Stimulated activated effector memory CD8-positive, alpha-beta T cell treated with anti-CD3 and anti-CD28 coated beads, Interleukin-12 subunit alpha, Interleukin-12 subunit beta, amount 100 ng/mL, for 72 hours (primary cell): ENCODE measurements at regions not wholly inside any gene's neighbourhood (a gene's known extent, or its start where the extent isn't known, plus 50 kb on each side); places are given as distances from the start of the nearest gene placed in this dataset.

Experiments used
- ATAC-seq: fragments of 150-1000 bp; cut with Tn5 transposase; 2 replicates; pipeline ENCODE4 v1.10.0; 2021
- DNase-seq, 2 donors: peaks; one replicate each; pipeline ENCODE4 v3.0.0; 2021 to 2022; ENCODE audit warnings: low spot score in 2 of 2
- H3K27ac Mint-ChIP-seq: one replicate; pipeline ENCODE4 v1.8.0; 2022; ENCODE audit warnings: mild to moderate bottlenecking, mixed read lengths
- H3K36me3 Mint-ChIP-seq: one replicate; pipeline ENCODE4 v1.8.0; 2022; ENCODE audit warnings: mild to moderate bottlenecking, mixed read lengths
- H3K4me1 Mint-ChIP-seq: one replicate; pipeline ENCODE4 v1.8.0; 2022; ENCODE audit warnings: mixed read lengths
- H3K4me3 Mint-ChIP-seq: one replicate; pipeline ENCODE4 v1.8.0; 2022; ENCODE audit warnings: mild to moderate bottlenecking, mixed read lengths
- H3K9me3 Mint-ChIP-seq: one replicate; pipeline ENCODE4 v1.8.0; 2022; ENCODE audit warnings: mixed read lengths

DNA sequence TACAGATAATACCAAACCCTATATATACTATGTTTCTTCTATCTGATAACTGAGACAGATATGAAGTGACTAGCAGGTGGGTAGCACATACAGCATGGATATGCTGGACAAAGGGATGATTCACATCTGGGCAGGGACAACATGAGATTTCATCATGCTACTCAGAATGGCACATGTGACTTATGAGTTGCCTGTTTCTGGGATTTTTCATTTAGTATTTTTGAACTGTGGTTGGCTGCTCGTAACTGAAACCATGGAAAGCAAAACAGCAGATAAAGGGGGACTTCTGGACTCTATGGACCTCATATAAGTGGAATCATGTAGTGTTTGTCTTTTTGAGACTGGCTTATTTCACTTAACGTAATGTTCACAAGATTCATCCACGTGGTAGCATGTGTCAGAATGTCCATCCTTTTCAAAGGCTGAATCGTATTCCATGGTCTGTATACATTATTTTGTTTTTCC is 883.0 kb downstream of the TBC1D22A start:
- Mint-ChIP-seq H3K4me1 (no peaks in the 10 kb centered on the region), H3K27ac (no peak overlapping the region), H3K4me3 (no peak overlapping the region), H3K36me3 (no peaks in the 10 kb centered on the region), H3K9me3 (peaks cover 3% of the 10 kb centered on the region)
- no peak for DNase-seq
- ATAC-seq, result no peak

DNA sequence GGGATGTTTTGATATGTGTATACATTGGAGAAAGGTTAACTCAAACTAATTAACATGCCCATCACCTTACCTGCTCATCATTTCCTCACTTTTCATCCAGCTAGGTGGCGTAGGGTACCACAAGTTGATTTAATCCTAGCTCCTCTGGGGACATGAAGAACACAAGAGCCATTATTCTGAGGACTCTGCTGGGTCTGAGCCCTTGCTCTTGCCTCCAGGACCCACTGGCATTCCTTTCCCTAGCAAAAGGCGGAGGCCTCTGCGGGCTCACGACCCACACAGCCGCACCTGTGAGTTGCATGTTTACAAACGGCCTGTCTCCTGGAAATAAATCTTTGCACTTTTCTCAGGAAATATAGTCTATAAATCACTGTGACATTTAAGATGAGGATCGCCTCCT is 871.9 kb downstream of the TBC1D22A start:
- no peak for ATAC-seq
- Mint-ChIP-seq H3K36me3 (no peaks in the 10 kb centered on the region), H3K9me3 (peaks cover 12% of the 10 kb centered on the region), H3K4me3 (no peak overlapping the region), H3K27ac (no peak overlapping the region), H3K4me1 (no peaks in the 10 kb centered on the region)
- DNase-seq, result no peak

DNA sequence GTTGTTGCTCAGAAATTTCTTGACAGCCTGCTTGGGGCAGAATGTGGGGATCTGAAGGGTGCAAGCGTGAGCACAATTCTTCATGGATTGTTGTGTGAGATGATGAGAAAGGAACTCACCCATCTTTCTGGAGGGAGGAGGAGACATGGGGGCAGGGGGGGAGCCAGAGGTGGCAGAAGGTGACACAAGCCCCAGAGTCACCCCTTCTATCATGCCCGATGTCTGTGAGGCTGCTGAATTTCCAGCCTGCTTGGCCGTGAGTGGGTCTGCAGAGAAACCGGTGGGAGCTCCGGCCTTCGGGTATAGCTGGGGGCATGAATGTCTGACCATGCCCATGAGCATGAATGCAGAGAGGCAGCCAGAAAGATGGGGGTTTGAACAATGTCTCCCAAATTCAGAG is 870.7 kb downstream of the TBC1D22A start:
- ATAC-seq (no peak), DNase-seq (peak in 1 of 2 donors; percentile 4)
- Mint-ChIP-seq H3K36me3 (no peaks in the 10 kb centered on the region), H3K27ac (no peak overlapping the region), H3K9me3 (peaks cover 7% of the 10 kb centered on the region), H3K4me3 (no peak overlapping the region), H3K4me1 (no peaks in the 10 kb centered on the region)

DNA sequence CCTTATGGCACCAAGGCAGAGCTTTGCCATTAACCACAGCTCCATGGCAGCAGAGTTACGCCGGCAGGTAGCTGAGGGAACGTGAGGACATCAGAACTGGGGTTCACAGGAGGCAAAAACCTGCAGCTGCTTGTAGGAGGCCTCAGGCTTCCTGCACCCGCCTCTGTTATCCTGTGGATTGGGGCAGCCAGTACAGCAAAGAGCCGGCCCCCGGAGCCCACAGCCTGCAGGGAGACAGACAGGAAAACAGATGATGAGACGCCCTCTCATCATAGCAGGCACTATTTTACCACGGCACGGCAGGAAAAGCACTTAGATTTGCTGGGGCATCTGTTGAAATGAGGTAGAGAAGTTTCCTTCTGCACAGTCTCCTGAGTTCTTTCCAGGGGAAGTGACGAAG is 870.3 kb downstream of the TBC1D22A start:
- ATAC-seq (no peak), DNase-seq (peak in 1 of 2 donors; percentile 20)
- Mint-ChIP-seq H3K4me3 (no peak overlapping the region), H3K36me3 (no peaks in the 10 kb centered on the region), H3K9me3 (peaks cover 4% of the 10 kb centered on the region), H3K4me1 (no peaks in the 10 kb centered on the region), H3K27ac (no peak overlapping the region)

DNA sequence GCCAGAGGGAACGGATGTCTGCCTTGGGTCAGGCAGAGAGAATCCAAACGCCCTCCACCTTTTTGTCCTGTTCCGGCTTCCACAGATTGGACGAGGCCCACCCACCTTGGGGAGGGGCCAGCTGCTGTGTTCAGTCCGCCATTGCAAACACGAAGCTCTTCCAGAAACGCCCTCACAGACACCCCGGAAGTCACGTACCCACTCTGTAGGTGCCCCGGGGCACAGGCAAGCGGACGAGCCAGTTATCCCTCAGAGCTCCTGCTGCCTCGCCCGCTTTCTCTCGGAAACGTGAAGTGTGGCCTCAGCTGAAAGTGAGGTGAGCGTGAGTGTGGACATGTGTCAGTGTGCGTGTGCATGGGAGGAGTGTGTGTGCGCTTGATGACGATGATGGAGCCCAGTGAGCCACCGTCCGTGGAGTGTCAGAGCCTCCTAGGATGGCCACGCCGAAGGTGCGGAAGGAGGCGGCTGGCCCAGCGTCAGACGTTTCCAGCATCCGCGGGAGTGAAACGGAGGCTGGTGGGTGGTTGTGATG is 869.2 kb downstream of the TBC1D22A start:
- Mint-ChIP-seq H3K36me3 (no peaks in the 10 kb centered on the region), H3K4me1 (no peaks in the 10 kb centered on the region), H3K4me3 (no peak overlapping the region), H3K27ac (no peak overlapping the region), H3K9me3 (no peaks in the 10 kb centered on the region)
- DNase-seq (no peak), ATAC-seq (no peak)

DNA sequence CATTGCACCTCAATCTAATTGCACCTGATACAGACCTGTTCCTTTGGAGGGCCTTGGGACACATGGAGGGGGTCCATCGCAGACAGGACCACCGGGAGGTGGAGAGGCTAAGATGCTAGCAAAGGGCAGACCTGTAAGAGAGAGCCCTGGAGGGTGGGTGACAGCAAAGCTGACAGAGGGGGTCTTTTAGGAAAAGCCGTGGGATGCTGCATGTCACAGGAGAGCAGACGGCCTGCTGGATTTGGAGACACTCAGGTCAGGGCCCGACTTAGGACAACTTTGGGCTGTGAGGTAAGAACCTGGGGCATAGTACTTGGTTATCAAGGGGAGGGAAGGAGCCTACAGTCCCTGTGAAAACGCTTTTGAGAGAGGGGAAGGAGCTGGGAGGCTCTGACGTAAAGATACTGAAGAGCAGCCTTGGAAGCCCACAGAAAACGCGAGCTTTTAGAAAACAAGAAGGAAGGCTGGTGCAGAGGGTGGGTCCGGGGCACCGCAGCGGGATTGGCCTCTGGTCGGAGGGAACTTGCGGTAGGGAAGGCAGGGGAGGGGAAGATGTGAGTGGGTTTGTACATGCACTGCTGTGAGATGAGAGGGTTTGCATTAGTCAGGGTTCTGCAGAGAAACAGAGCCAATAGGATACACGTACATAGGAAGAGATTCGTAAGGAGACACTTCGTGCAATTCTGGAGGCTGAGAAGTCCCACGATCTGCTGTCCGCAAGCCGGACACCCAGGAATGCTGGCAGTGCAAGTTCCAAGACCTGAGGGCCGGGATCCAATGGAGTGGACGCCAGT is 868.5 kb downstream of the TBC1D22A start:
- no peak overlapping the region for H3K27ac Mint-ChIP-seq
- no peak for ATAC-seq
- H3K36me3 Mint-ChIP-seq, result no peaks in the 10 kb centered on the region
- no peaks in the 10 kb centered on the region for H3K9me3 Mint-ChIP-seq
- no peak overlapping the region for H3K4me3 Mint-ChIP-seq
- H3K4me1 Mint-ChIP-seq, result no peaks in the 10 kb centered on the region
- DNase-seq, result no peak

DNA sequence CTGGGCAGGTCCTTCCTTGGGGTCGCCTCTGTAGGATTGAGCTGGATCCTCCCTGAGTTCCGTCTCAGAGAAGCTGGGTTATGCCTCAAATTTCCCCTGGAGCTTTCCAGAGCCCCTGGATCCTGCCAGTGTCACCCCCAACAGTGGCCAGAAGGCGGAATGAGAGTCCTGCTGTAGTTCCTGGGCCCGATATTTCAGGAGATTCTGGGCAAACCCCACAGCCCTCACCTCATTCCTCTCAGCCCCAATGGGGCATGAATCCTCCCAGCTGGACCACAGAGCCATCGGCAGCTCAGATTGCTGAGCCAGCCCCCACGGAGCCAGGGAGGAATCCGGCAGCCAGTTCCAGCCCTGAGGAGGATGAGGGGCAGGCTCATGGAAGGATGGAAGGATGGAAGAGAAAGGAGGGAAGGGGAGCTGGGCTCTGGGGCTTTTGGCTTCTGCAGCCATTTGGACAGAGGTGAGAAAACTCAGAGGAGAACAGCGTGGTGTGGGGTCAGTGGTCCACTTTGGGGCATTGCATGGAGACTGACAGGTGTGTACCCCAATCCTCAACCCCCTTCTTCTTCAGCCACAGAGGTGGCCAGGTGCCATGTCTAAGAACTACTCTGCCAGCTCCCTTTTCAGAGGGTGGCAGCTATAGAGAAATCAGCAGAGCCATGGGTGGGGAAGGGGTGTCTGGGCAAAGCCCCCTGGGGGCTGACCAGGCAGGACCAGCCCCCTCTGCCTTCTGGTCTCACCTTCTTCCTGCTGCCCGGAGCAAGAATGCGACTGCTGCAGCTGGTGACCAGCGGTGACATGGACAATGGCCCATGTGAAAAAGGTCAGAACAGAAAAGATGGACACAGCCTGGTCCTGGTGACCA is 867.6 kb downstream of the TBC1D22A start:
- Mint-ChIP-seq H3K27ac (no peak overlapping the region), H3K36me3 (no peaks in the 10 kb centered on the region), H3K4me1 (no peaks in the 10 kb centered on the region), H3K4me3 (no peak overlapping the region), H3K9me3 (no peaks in the 10 kb centered on the region)
- DNase-seq, result no peak
- ATAC-seq, result no peak

DNA sequence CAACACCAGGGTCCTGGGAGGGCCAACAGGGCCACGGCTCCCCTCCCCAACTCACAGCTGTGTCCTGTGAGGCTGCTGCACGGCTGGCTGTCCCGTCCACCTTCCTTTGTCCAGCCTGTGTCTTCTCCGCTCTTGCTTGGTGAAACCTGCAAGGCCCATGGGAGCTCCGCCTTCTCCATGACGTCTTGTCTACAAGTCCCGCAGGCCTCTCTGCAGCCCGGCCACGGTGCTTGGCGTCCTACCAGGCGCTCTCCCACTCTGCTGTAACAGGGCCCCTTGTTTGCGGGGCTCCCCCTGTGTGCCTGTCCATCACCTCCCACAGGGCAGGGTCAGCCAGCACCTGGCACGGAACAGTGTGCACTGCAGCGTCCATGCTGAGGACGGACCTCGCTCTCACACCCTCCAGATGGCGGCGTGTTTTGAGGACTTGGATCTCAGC is 866.8 kb downstream of the TBC1D22A start:
- Mint-ChIP-seq H3K4me3 (no peak overlapping the region), H3K9me3 (no peaks in the 10 kb centered on the region), H3K27ac (no peak overlapping the region), H3K36me3 (no peaks in the 10 kb centered on the region), H3K4me1 (no peaks in the 10 kb centered on the region)
- DNase-seq (no peak), ATAC-seq (no peak)

DNA sequence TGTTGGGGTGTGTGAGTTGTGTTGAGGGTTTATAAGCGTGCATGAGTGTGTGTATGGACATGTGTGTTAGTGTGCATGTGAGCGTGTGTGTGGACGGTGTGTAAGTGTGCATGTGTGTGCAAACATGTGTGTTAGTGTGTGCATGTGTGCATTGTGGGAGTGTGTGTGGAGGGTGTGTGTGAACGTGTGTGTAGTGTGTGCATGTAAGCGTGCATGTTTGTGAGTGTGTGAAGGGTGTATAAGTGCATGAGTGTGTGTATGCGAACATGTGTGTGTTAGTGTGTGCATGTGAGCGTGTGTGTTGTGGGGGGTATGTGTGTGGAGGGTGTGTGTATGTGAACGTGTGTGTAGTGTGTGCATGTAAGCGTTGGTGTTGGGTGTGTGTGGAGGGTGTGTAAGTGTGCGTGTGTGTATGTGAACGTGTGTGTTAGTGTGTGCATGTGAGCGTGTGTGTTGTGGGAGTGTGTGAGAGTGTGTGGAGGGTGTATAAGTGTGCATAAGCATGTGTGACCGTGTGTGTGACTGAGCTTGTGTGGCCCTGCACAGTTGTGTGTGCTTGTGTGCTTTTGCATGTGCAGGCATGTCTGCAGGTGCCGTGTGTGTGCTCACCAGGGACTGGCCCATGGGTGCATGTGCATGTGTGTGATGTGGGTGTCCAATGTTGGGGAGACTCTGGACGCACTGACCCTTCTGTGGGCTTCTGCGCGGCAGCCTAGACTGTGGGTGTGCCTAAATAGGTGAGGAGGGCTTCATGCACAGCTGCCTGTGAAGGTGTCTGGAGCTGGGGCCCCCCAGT is 866.2 kb downstream of the TBC1D22A start:
- ATAC-seq (no peak), DNase-seq (no peak)
- no peaks in the 10 kb centered on the region for H3K36me3 Mint-ChIP-seq
- H3K4me1 Mint-ChIP-seq, result no peaks in the 10 kb centered on the region
- H3K4me3 Mint-ChIP-seq, result no peak overlapping the region
- H3K27ac Mint-ChIP-seq, result no peak overlapping the region
- H3K9me3 Mint-ChIP-seq, result no peaks in the 10 kb centered on the region

DNA sequence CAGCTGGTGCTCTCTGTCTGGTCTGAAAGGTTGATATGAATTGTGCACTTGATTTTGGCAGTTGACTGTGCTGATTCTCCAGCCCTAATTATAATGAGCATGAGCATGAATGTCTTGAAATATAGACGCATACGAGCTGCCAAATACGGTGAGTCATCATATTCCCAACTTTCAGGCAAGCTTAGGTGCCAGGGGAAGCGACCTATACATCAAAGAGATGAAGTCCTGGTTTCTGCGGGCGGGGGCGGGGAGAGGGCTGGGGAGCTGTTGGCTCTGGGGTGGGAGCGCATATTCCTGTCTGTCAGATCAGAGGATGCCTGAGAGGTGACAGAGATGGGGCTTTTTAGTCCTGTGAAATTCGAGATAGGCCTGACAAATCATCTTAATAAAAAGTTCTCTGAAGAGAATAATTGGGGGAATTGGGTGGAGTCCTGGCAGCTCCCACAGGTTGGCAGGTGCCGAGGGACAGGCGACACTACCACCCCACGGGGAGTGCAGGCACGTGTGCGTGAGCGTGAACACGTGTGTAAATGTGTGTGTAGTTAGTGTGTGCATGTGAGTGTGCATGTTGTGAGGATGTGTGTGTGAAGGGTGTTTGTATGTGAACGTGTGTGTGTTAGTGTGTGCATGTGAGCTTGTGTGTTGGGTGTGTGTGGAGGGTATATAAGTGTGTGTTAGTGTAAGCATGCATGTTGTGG is 865.3 kb downstream of the TBC1D22A start:
- no peak overlapping the region for H3K4me3 Mint-ChIP-seq
- ATAC-seq, result no peak
- no peaks in the 10 kb centered on the region for H3K9me3 Mint-ChIP-seq
- DNase-seq, result no peak
- H3K27ac Mint-ChIP-seq, result no peak overlapping the region
- H3K36me3 Mint-ChIP-seq, result no peaks in the 10 kb centered on the region
- H3K4me1 Mint-ChIP-seq, result no peaks in the 10 kb centered on the region

DNA sequence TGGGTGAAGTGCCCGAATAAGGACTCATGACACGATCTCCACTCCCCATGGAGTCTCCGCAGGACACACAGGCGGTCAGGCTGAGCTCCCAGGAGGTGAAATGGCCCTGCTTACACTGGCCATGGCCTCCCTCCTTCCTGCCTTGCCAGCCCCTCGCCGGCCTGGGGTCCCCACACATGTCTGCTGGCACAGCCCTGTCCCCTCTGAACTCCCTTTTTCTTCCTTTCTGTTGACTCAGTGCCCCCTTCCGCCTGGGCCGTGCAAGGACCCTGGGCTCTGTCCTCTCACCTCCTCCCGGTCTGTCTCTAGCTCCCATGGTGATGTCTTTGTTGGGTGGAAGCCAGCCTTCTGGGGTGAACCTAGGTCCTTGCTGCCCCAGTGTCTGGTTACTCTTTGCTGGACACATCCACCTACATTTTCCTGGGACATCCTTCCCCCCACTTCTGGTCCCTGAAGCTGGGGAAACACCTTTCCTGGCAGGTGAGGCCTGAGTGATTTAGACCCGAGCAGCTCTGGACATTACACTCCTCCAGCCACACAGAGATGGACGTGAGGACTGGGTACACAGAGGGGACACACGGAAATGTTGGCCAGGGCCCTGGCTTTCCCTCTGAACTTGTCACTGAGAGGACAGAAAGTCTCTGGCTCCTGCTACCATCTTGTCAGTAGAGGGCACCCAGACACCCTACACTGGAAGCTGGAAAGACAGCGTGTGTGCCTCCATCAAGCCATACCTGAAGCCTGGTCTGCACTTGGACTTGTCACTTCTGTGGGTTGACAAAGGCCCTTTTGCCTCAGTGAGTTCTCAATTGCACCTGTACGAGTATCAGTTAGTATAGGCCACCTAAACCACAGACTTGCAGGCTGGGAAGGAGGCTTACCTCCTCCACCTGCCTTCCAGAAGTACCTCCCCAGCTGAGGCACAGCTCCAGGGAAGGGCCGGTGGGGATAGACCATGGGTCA is 864.3 kb downstream of the TBC1D22A start:
- Mint-ChIP-seq H3K27ac (no peak overlapping the region), H3K9me3 (no peaks in the 10 kb centered on the region), H3K36me3 (no peaks in the 10 kb centered on the region), H3K4me3 (no peak overlapping the region), H3K4me1 (no peaks in the 10 kb centered on the region)
- peak in 1 of 2 donors; percentile 35 for DNase-seq
- ATAC-seq, result no peak

DNA sequence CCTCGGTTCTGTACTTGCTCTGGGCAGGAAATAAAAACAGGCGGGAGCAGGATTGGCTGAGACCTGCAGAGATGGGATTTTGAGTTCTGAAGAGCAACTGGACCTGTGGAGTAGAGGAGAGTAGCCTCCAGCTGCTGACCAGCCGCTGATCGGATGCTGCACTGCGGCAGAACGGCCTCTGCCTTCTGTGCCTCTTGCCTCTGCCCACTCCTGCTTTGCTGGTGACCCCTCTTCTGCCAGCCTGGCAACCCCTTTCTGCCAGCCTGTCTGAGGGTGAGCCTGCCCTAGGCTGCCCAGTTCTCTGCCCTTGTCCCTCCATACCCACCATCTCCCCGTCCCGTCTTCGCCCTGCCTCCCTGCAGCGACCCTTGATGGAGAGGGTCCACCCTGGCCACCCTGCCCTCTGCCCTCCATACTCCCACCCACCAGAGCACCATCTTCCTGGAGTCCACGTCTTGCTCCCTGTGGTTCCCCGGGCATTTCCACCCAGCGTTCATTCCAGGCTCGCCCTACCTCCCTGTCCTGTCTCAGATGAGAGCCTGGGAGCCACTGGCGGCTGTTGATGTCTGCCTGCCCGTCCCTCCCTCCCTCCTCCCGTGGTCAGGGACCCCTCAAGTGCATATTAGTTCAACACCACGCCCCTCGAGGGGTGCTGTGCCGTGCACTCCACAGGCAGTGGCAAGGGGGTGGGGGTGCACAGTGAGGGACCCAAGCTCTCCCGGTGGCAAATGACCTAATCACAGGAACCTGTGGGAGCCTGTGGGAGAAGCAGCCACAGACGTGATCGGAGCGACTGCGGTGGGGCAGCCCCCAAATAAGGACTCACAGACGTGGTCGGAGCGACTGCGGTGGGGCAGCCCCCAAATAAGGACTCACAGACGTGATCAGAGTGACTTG is 863.3 kb downstream of the TBC1D22A start:
- DNase-seq, result no peak
- Mint-ChIP-seq H3K4me1 (no peaks in the 10 kb centered on the region), H3K9me3 (no peaks in the 10 kb centered on the region), H3K27ac (no peak overlapping the region), H3K36me3 (no peaks in the 10 kb centered on the region), H3K4me3 (no peak overlapping the region)
- no peak for ATAC-seq

DNA sequence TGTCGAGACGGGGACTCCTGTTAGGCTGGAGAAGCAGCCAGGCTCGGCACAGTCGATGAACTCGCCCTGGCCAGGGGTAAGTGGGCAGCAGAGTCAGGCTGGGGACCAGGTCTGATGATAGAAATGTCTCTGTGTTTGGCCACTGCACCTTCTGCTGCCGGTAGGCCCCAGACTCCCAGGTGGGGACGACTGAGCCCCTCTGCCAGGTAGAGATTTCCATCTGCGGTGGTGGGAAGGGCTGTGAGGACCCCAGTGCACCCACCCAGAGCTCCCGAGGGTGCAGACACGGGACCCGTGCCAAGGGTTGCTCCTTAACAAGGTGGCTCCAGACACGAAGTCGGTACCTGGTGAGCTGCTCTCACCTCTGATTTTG is 862.5 kb downstream of the TBC1D22A start:
- H3K9me3 Mint-ChIP-seq, result no peaks in the 10 kb centered on the region
- ATAC-seq (no peak), DNase-seq (no peak)
- no peak overlapping the region for H3K4me3 Mint-ChIP-seq
- no peak overlapping the region for H3K27ac Mint-ChIP-seq
- no peaks in the 10 kb centered on the region for H3K36me3 Mint-ChIP-seq
- no peaks in the 10 kb centered on the region for H3K4me1 Mint-ChIP-seq
